ENCODE measurements at regions not wholly inside any gene's neighbourhood (a gene's known extent, or its start where the extent isn't known, plus 50 kb on each side); places are given as distances from the start of the nearest gene placed in this dataset.

DNA sequence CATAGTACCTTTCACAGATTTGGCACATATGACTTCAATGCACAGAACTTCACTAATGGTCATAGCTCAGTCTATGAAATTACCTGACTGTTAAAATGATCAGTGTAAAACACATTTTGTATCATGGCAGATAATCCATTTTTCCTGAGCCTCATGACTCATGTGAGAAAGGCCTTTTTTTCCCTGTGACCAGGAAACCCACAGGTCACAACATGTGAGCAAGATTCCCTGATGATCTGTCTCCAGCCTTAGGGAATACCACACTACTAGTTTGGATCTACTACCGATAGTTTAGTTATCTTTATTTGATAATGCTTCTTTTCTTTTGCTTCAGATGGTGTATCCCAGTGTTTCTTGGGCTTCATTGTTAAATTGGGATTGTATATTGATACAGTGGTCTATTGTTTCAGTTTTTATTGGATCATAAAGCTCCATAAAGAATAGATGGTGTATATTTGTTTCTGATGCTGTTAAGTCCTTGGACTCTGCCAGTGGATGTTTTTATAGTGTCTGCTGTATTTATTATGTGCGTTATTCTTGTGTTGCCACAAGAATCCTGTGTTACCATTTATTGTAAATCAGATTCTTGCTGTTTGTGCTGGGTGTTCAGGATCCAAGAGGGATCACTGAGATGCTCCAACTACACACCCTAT is 248.7 kb upstream of the PELI2 start:
- Mint-ChIP-seq H3K4me1 (ENCODE audit: low read depth, unreplicated experiment) (no peaks in the 10 kb centered on the region), H3K9me3 (ENCODE audit: unreplicated experiment) (peaks cover 3% of the 10 kb centered on the region), H3K27me3 (ENCODE audit: low read depth, unreplicated experiment) (peaks cover 2% of the 10 kb centered on the region), H3K27ac (ENCODE audit: unreplicated experiment) (no peak overlapping the region), H3K36me3 (ENCODE audit: low read depth, unreplicated experiment) (peaks cover 2% of the 10 kb centered on the region), H3K4me3 (ENCODE audit: unreplicated experiment) (no peak overlapping the region)
- Histone ChIP-seq H3K79me2 (ENCODE audit: insufficient read depth, low read length) (no peaks in the 10 kb centered on the region), H3K4me1 (ENCODE audit: insufficient read depth, low read length) (no peaks in the 10 kb centered on the region), H2AFZ (ENCODE audit: low read depth, low read length) (no peak overlapping the region), H3K4me2 (ENCODE audit: low read length) (no peak overlapping the region), H3K27ac (ENCODE audit: low read depth, low read length) (no peak overlapping the region), H3K4me3 (ENCODE audit: insufficient read depth, low read depth, low read length) (no peak overlapping the region), H3K36me3 (ENCODE audit: insufficient read depth, low read length) (no peaks in the 10 kb centered on the region), H3K9ac (ENCODE audit: low read length) (no peak overlapping the region), H3K27me3 (ENCODE audit: insufficient read depth, low read length) (no peaks in the 10 kb centered on the region), H4K20me1 (ENCODE audit: insufficient read depth, low read length) (no peaks in the 10 kb centered on the region), H3K9me3 (ENCODE audit: insufficient read depth, low read depth, low read length) (no peaks in the 10 kb centered on the region)
- TF ChIP-seq, protein P1, sequence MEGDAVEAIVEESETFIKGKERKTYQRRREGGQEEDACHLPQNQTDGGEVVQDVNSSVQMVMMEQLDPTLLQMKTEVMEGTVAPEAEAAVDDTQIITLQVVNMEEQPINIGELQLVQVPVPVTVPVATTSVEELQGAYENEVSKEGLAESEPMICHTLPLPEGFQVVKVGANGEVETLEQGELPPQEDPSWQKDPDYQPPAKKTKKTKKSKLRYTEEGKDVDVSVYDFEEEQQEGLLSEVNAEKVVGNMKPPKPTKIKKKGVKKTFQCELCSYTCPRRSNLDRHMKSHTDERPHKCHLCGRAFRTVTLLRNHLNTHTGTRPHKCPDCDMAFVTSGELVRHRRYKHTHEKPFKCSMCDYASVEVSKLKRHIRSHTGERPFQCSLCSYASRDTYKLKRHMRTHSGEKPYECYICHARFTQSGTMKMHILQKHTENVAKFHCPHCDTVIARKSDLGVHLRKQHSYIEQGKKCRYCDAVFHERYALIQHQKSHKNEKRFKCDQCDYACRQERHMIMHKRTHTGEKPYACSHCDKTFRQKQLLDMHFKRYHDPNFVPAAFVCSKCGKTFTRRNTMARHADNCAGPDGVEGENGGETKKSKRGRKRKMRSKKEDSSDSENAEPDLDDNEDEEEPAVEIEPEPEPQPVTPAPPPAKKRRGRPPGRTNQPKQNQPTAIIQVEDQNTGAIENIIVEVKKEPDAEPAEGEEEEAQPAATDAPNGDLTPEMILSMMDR (IDR thresholded peaks at IDR 0.05; ENCODE audit: insufficient read depth, low read depth, low read length), result no peak
- TF ChIP-seq EZH2 (IDR thresholded peaks at IDR 0.05; ENCODE audit: insufficient read depth, low read length), result no peak
- DNase-seq (ENCODE audit: low read depth) (no peak), FAIRE-seq (no peak)

DNA sequence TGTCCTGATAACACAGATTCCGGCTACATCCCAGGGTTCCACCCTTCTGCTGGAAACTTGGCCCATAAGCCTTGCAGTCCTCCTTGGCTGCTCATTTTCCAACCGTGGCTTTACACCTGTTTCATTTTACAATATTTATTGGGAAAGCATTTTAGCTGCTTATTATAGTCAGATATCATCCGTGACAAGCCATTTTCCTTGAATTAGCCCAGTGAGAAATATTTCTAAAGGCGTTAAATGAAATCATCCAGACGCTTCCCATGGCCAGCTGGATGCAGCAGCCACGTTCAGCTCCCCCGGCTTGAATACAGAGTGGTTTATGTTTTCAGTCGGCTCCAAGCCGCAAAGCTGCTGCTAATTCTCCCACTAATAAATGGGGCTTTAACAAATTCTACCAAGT is 245.0 kb upstream of the PELI2 start:
- no peak overlapping the region for H3K27ac Mint-ChIP-seq (ENCODE audit: unreplicated experiment)
- H3K9ac ChIP-seq (ENCODE audit: low read length), result no peak overlapping the region
- H3K9me3 Mint-ChIP-seq (ENCODE audit: unreplicated experiment), result peaks cover 1% of the 10 kb centered on the region
- TF ChIP-seq, protein P1 (IDR thresholded peaks at IDR 0.05; ENCODE audit: insufficient read depth, low read depth, low read length), result no peak
- TF ChIP-seq EZH2 (IDR thresholded peaks at IDR 0.05; ENCODE audit: insufficient read depth, low read length), result no peak
- H3K36me3 ChIP-seq (ENCODE audit: insufficient read depth, low read length), result no peaks in the 10 kb centered on the region
- H3K27ac ChIP-seq (ENCODE audit: low read depth, low read length), result no peak overlapping the region
- H3K4me1 Mint-ChIP-seq (ENCODE audit: low read depth, unreplicated experiment), result no peaks in the 10 kb centered on the region
- no peaks in the 10 kb centered on the region for H3K79me2 ChIP-seq (ENCODE audit: insufficient read depth, low read length)
- DNase-seq (ENCODE audit: low read depth) (no peak), FAIRE-seq (no peak)
- H3K27me3 Mint-ChIP-seq (ENCODE audit: low read depth, unreplicated experiment), result peaks cover 2% of the 10 kb centered on the region
- no peaks in the 10 kb centered on the region for H4K20me1 ChIP-seq (ENCODE audit: insufficient read depth, low read length)
- no peak overlapping the region for H3K4me3 Mint-ChIP-seq (ENCODE audit: unreplicated experiment)
- H3K36me3 Mint-ChIP-seq (ENCODE audit: low read depth, unreplicated experiment), result no peaks in the 10 kb centered on the region
- no peak overlapping the region for H3K4me3 ChIP-seq (ENCODE audit: insufficient read depth, low read depth, low read length)
- H3K9me3 ChIP-seq (ENCODE audit: insufficient read depth, low read depth, low read length), result no peaks in the 10 kb centered on the region
- peaks cover 4% of the 10 kb centered on the region for H3K27me3 ChIP-seq (ENCODE audit: insufficient read depth, low read length)
- no peak overlapping the region for H3K4me2 ChIP-seq (ENCODE audit: low read length)
- H2AFZ ChIP-seq (ENCODE audit: low read depth, low read length), result no peak overlapping the region
- H3K4me1 ChIP-seq (ENCODE audit: insufficient read depth, low read length), result no peaks in the 10 kb centered on the region

DNA sequence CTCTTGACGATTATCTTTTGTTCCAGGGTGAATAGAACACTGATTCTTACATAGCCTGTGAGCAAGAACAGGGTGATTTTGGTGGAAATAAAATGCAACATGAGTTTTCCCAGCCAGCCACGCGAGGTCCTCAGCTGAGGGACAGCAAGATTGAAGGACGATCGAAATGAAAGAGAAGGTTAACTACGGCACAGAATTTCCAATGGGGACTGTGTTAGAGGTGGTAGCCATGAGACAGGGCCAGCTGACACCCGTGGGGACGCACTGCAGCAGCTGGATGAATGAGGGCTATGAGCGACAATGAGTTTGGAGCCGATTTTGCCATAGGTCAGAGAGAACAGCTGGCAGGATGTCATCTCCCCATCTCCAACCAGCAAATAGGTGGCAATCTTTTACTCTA is 243.4 kb upstream of the PELI2 start:
- Mint-ChIP-seq H3K27me3 (ENCODE audit: low read depth, unreplicated experiment) (peaks cover 6% of the 10 kb centered on the region), H3K9me3 (ENCODE audit: unreplicated experiment) (peaks cover 1% of the 10 kb centered on the region), H3K27ac (ENCODE audit: unreplicated experiment) (no peak overlapping the region), H3K4me3 (ENCODE audit: unreplicated experiment) (no peak overlapping the region), H3K36me3 (ENCODE audit: low read depth, unreplicated experiment) (no peaks in the 10 kb centered on the region), H3K4me1 (ENCODE audit: low read depth, unreplicated experiment) (no peaks in the 10 kb centered on the region)
- Histone ChIP-seq H3K4me3 (ENCODE audit: insufficient read depth, low read depth, low read length) (no peak overlapping the region), H3K36me3 (ENCODE audit: insufficient read depth, low read length) (no peaks in the 10 kb centered on the region), H3K4me2 (ENCODE audit: low read length) (no peak overlapping the region), H3K9ac (ENCODE audit: low read length) (no peak overlapping the region), H3K27ac (ENCODE audit: low read depth, low read length) (no peak overlapping the region), H3K4me1 (ENCODE audit: insufficient read depth, low read length) (no peaks in the 10 kb centered on the region), H3K27me3 (ENCODE audit: insufficient read depth, low read length) (peaks cover 5% of the 10 kb centered on the region), H2AFZ (ENCODE audit: low read depth, low read length) (no peak overlapping the region), H3K9me3 (ENCODE audit: insufficient read depth, low read depth, low read length) (no peaks in the 10 kb centered on the region), H3K79me2 (ENCODE audit: insufficient read depth, low read length) (no peaks in the 10 kb centered on the region), H4K20me1 (ENCODE audit: insufficient read depth, low read length) (no peaks in the 10 kb centered on the region)
- TF ChIP-seq, protein P1 (IDR thresholded peaks at IDR 0.05; ENCODE audit: insufficient read depth, low read depth, low read length), result no peak
- TF ChIP-seq EZH2 (IDR thresholded peaks at IDR 0.05; ENCODE audit: insufficient read depth, low read length), result no peak
- DNase-seq (ENCODE audit: low read depth), result no peak
- FAIRE-seq, result no peak
